Stimulated activated CD8-positive, alpha-beta memory T cell treated with anti-CD3 and anti-CD28 coated beads, Interleukin-15, amount 100 ng/mL, for 4 hours (primary cell): ENCODE measurements at regions not wholly inside any gene's neighbourhood (a gene's known extent, or its start where the extent isn't known, plus 50 kb on each side); places are given as distances from the start of the nearest gene placed in this dataset.
"Not testable (repeated sequence)": the region's sequence is repeated elsewhere in the genome, so short reads cannot be mapped to it uniquely, and the experiment has no call there.

Experiments used
- DNase-seq, 2 donors: peaks; one replicate each; pipeline ENCODE4 v3.0.0-alpha.2; 2020; ENCODE audit warnings: low read depth in 2 of 2

DNA sequence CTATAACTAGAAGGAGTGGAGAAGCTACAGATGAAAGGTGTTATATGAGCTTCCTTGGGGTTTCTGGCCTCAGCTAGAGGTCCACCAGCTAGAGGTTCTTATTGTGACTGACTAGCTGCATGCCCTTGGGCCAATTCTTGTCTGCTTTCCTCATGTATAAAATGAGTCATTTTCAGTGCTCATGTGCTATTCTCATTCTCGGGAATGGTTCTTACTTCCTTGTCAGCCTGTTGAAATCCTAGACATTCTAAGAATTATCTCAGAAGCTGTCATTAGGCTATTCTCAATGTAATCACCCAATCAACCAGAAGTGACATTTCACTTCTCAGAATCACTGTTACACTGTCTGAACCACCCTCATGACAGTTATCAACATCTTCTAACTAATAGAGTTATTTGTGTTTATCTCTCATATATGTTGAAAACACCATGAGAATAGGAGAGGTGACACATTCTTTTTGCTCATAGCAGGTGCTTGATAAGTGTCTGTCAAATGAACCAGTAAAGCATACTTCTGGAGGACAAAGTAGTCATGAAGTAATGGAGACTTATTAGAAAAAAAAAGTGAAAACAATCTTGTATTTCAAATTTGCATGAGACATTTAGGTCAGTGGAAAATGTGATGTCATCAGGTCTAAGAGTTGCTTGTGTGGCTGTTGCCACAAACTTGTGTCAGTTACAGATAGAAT is 122.8 kb upstream of the IVNS1ABP start:
- DNase-seq: no peak

DNA sequence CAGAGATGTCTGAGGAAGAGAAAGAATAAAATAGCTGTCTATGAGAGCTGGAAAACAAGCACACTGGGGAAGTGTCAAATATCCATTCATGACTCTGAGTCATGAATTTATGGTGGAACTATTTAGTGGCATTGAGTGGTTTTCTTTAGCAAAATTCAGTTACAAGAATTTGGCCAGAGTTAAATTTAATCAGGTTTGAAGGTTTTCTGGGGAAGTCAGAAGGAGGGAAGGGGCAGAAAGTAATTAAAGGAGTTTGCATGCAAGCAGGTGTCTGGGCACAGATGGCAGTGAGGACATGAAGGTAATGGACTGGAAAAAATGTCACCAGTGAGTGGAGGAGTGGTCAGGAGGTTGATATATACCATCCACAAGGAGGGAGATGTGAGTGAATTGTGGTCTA is 121.9 kb upstream of the IVNS1ABP start:
- no peak for DNase-seq

DNA sequence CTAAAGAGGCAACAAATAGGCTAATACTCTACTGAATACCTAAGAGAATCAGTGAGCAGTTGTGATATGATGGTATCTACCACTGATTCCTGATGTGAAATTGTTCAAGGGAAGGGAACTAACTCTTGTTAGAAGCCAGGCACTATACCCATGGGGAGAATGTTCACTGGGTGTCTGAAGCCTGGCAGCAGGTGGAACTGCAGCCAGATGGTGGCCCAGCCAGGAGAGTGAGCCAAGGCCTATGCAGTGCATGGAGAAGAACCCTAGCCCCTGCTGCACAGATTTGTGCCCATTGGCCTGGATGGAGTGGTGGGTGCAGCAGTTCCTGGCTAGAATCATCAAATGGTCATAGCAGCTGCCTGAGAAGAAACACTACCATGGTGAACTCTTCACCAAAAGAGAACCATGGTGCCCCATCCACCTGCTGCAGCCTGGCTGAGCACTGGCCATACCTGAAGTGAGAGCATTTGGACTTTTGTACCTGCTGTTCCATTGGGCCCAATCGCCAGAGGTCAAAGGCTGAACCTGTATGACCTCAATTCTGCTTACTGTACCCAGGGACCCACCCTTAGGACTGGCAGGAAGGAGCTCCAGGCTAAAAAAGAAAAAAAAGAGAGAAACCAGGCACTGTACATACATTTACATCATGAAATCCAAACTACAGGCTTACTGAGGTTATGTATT is 118.8 kb upstream of the IVNS1ABP start:
- no peak for DNase-seq

DNA sequence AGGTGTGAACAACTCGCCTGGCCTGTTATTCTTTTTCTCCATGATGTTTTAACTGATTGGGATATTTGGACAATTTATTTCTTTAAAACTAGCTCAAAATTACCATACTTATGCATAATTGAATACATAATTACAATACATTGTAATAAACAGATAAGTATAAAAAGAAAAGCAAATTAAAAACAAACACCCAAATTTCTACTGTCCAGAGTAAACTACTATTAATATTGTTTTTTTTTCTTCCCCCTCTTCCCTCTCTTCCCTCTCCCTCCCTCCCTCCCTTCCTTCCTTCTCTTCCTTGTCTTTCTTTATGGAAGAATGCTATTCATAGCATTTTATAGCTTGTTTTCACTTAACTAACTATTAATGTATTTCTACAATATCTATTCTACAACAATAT is 117.7 kb upstream of the IVNS1ABP start:
- DNase-seq: no peak

DNA sequence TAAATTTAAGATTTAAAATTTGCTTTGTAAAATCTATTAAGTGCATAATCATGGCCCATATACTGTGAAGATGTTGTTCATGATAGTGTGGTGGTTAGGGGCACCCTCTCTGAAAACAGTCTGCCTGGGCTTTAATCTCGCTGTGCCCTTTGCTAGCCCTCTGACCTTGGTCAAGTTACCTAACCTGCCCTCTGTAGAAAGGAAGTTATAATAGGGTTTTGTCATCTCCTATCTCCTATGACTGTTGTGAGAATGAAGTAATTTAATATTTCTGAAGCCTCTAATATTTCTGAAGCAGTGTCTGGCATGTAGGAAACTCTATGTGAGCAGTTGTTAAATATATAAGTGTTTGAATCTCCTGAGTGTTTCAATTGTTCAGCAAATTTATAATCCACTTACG is 116.6 kb upstream of the IVNS1ABP start:
- DNase-seq: no peak

GRCh38 chr1:185432948-185433347 is 115.9 kb upstream of the IVNS1ABP start:
- DNase-seq: no peak

DNA sequence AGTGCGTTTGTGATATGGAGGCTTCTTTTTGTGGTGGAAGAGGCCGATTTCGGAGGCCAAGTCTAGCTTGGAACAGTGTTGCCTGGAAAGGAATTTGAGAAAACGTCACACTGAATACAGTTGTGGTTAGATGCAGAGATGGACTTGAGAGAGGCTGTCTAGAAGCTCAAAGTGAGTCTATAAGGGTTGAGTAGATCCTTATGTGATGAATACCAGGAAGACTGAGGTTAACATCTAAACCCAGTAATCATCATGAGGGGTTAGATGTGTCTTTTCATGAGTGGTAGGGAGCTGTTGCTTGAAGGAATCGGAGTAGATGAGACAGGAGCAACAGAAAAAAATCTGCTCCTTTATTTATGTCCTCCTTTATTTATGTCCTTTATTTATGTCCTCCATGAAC is 114.6 kb upstream of the IVNS1ABP start:
- DNase-seq: no peak

DNA sequence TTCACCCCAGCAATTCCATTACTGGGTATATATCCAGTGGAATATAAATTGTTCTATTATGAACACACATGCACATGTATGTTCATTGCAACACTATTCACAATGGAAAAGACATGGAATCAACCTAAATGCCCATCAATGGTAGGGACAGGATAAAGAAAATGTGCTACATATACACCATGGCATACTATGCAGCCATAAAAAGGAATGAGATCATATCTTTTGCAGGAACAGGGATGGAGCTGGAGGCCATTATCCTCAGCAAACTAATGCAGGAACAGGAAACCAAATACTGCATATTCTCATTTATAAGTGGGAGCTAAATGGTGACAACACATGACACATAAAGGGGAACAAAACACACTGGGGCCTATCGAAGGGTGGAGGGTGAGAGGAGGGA is 112.6 kb upstream of the IVNS1ABP start:
- not testable (repeated sequence) for DNase-seq

GRCh38 chr1:185427776-185428175 is 110.7 kb upstream of the IVNS1ABP start:
- no peak for DNase-seq

GRCh38 chr1:185427264-185427663 is 110.2 kb upstream of the IVNS1ABP start:
- DNase-seq: no peak

GRCh38 chr1:185426848-185427247 is 109.8 kb upstream of the IVNS1ABP start:
- no peak for DNase-seq

- DNase-seq: no peak
Measured at GRCh38 chr1:185425163-185425562, 108.1 kb upstream of the IVNS1ABP start.

- no peak for DNase-seq
Measured at GRCh38 chr1:185421485-185422107, 104.6 kb upstream of the IVNS1ABP start.

GRCh38 chr1:185420588-185421081 is 103.6 kb upstream of the IVNS1ABP start:
- DNase-seq: no peak

GRCh38 chr1:185419718-185420117 is 102.7 kb upstream of the IVNS1ABP start:
- DNase-seq: no peak

DNA sequence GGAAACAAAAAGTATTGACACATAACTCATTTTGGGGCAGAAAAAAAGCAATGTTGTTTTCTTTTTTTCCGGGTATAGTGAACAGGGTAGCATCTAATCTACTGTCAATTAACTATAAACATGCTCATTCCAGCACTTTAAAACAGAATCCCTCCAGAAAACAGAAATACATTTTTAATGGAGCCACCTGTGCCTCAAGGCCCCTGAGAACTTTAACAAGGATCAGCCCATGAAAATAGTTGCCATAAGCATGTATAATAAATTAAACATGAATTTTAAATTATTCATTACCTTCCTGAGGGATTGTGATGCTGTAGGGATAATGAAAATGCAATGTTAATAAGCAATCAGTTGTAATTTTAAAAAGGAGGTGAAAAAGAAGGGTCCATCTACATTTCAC is 101.4 kb upstream of the IVNS1ABP start:
- no peak for DNase-seq

DNA sequence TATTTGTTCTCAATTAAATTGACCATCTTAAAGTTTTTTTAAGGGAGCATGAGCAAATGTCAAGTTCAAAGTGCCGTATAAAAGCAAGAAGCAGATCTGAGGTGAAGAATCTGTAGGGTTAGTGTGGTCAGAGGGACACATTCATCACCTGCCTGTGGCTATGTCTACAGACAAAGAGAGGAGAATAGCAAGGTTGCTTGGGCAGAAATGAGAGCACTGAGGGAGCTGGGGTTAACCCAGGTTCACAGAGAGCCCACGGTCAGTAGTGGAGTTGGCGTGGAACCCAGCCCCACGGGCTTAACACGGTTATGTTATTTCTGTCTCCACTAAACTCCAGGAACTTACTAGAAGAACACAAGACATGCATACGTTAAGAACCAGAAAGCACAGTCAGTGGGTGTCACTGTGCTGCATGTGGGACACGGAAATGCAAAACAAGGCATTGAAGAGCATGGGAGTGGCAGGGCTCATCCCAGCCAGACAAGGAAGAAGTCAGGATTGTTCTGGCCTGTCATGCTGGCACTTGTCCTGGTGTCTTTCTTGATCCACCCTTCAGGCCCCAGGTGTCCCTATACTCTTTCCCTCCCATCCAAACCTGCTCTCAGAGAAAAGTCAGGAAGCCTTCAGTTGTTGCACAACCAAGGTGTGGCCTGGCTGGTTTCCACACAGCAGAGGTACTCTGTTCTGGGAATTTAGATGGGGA is 95.5 kb upstream of the IVNS1ABP start:
- DNase-seq: no peak

DNA sequence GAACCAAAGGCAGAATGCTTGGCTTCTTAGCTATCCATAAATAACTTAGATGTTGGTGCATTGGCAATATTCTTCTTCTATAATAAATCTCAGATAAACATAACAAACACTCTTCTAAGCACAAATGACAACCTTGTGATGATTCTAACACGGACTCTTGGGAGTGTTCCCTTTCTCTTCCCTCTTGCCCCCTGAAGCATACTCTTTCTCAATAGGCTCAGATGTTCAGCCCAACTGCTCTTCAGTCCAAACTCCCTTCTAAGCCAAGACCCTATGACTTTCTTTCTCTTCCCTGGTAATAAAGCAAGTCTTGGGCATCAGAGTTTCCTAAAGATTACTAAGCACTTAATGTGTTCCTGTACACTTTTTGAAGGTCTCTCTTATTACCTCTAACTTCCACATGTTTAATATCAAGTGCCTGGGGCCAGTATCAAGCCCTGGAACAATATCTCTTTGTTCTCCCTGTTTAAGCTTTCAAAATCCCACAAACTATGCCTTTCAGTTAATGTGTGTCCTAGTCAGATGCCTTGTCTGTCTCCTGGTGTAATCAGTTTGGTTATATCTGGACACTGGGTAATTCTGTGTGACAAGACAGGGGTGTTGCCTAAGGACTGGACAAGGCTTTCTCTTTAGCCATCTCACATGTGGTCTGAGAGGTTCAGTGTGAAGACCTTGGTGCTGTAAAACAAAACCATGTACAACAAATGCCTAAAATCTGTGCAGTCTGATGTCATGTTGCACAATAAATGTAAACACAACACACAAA is 92.9 kb upstream of the IVNS1ABP start:
- no peak for DNase-seq

DNA sequence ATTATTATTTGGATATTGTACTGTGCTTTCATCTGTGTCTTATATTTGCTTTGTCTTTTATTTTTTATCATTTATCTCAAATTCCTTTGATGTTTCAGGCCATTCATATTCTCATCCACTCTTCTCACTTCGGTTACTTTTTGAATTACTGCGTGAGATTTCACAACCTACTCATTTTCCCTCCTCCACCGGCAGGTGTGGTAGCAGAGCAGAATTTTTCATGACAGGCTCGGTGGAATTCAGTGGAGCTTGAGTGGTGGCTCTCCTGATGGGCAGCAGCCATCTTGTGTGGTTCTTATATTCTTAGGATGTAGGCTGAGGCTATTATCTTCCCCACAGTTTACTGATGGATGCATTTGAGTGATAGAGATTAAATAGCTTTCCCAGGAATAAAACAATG is 92.3 kb upstream of the IVNS1ABP start:
- DNase-seq: no peak

GRCh38 chr1:185408700-185409270 is 91.7 kb upstream of the IVNS1ABP start:
- no peak for DNase-seq

- no peak for DNase-seq
Measured at GRCh38 chr1:185406691-185407009, 89.6 kb upstream of the IVNS1ABP start.
